22Rv1 (cell line): ENCODE measurements at regions not wholly inside any gene's neighbourhood (a gene's known extent, or its start where the extent isn't known, plus 50 kb on each side); places are given as distances from the start of the nearest gene placed in this dataset.
"Not testable (repeated sequence)": the region's sequence is repeated elsewhere in the genome, so short reads cannot be mapped to it uniquely, and the experiment has no call there.

ENCODE experiments used
- ZFX ChIP-seq: fragments of 450-650 bp; IDR thresholded peaks from 2 replicates; pipeline ENCODE4 v1.6.1; 2017; ENCODE audit warnings: antibody characterized with exemption, borderline replicate concordance
- TF ChIP-seq, protein P1 (sequence below): fragments of 450-650 bp; IDR thresholded peaks from 2 replicates; pipeline ENCODE4 v1.5.1; 2017; ENCODE audit warnings: mild to moderate bottlenecking

- TF ChIP-seq, protein P1, sequence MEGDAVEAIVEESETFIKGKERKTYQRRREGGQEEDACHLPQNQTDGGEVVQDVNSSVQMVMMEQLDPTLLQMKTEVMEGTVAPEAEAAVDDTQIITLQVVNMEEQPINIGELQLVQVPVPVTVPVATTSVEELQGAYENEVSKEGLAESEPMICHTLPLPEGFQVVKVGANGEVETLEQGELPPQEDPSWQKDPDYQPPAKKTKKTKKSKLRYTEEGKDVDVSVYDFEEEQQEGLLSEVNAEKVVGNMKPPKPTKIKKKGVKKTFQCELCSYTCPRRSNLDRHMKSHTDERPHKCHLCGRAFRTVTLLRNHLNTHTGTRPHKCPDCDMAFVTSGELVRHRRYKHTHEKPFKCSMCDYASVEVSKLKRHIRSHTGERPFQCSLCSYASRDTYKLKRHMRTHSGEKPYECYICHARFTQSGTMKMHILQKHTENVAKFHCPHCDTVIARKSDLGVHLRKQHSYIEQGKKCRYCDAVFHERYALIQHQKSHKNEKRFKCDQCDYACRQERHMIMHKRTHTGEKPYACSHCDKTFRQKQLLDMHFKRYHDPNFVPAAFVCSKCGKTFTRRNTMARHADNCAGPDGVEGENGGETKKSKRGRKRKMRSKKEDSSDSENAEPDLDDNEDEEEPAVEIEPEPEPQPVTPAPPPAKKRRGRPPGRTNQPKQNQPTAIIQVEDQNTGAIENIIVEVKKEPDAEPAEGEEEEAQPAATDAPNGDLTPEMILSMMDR, result not testable (repeated sequence)
- TF ChIP-seq ZFX, result not testable (repeated sequence)
These were observed 97.5 kb downstream of the ZNF664 start for GRCh38 chr12:124070394-124071074.
